NB4 (cell line): ENCODE measurements at regions not wholly inside any gene's neighbourhood (a gene's known extent, or its start where the extent isn't known, plus 50 kb on each side); places are given as distances from the start of the nearest gene placed in this dataset.

Experiments
- POLR2A ChIP-seq: IDR thresholded peaks from 2 replicates; pipeline ENCODE4 v1.6.1; 2011; ENCODE audit warnings: mild to moderate bottlenecking; ENCODE audit not compliant: insufficient read length; ENCODE audit errors: extremely low read depth
- TF ChIP-seq, protein P1 (sequence below): IDR thresholded peaks from one replicate; pipeline ENCODE4 v1.5.1; 2012; ENCODE audit warnings: low read depth, low read length

DNA sequence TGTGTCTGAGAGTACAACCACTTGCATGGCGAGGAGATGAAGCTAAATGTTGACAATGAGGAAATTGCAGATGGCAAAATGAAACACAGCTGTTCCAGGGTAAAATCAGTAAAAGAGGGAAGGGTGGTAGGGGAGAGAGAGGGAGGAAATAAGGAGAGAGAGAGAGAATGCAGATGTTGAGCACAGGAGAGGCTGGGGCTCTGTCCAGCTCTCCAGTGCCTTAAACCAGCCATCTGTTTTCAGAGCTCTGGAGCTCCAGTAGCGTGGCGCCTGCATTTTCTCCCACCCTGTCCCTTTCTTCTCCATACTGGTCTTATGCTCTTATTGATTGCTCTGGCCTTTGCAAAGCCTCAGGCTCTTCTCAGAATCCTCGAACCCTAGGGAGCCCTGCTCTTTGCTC, 52.7 kb upstream of the BOD1L2 start:
- TF ChIP-seq, protein P1, sequence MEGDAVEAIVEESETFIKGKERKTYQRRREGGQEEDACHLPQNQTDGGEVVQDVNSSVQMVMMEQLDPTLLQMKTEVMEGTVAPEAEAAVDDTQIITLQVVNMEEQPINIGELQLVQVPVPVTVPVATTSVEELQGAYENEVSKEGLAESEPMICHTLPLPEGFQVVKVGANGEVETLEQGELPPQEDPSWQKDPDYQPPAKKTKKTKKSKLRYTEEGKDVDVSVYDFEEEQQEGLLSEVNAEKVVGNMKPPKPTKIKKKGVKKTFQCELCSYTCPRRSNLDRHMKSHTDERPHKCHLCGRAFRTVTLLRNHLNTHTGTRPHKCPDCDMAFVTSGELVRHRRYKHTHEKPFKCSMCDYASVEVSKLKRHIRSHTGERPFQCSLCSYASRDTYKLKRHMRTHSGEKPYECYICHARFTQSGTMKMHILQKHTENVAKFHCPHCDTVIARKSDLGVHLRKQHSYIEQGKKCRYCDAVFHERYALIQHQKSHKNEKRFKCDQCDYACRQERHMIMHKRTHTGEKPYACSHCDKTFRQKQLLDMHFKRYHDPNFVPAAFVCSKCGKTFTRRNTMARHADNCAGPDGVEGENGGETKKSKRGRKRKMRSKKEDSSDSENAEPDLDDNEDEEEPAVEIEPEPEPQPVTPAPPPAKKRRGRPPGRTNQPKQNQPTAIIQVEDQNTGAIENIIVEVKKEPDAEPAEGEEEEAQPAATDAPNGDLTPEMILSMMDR = no peak
- no peak for TF ChIP-seq POLR2A
